ENCODE measurements at regions not wholly inside any gene's neighbourhood (a gene's known extent, or its start where the extent isn't known, plus 50 kb on each side); places are given as distances from the start of the nearest gene placed in this dataset.
"Not testable (repeated sequence)": the region's sequence is repeated elsewhere in the genome, so short reads cannot be mapped to it uniquely, and the experiment has no call there.

GRCh38 chr10:53647221-53647620 lies 874.6 kb upstream of the MBL2 start:
- DNase-seq: not testable (repeated sequence)

GRCh38 chr10:53646525-53646924 lies 873.9 kb upstream of the MBL2 start:
- peak; percentile 40 for DNase-seq

GRCh38 chr10:53645951-53646350 lies 873.4 kb upstream of the MBL2 start:
- DNase-seq: no peak

- no peak for DNase-seq
These were observed 865.4 kb upstream of the MBL2 start for GRCh38 chr10:53638006-53638405.

- DNase-seq: no peak
These were observed 852.1 kb upstream of the MBL2 start for GRCh38 chr10:53624722-53625121.

- DNase-seq: no peak
These were observed 849.6 kb upstream of the MBL2 start for GRCh38 chr10:53622201-53622600.

- no peak for DNase-seq
These were observed 847.1 kb upstream of the MBL2 start for GRCh38 chr10:53619671-53620070.

- DNase-seq: no peak
These were observed 835.1 kb upstream of the MBL2 start for GRCh38 chr10:53607691-53608090.

- no peak for DNase-seq
These were observed 834.4 kb upstream of the MBL2 start for GRCh38 chr10:53606981-53607380.

- DNase-seq: no peak
These were observed 828.8 kb upstream of the MBL2 start for GRCh38 chr10:53601260-53601875.

GRCh38 chr10:53598914-53599313 lies 826.3 kb upstream of the MBL2 start:
- DNase-seq: no peak

GRCh38 chr10:53597835-53598251 lies 825.3 kb upstream of the MBL2 start:
- no peak for DNase-seq

- no peak for DNase-seq
These were observed 807.9 kb upstream of the MBL2 start for GRCh38 chr10:53580465-53580864.

GRCh38 chr10:53579773-53580172 lies 807.2 kb upstream of the MBL2 start:
- DNase-seq: no peak

GRCh38 chr10:53574024-53574423 lies 801.4 kb upstream of the MBL2 start:
- DNase-seq: no peak

GRCh38 chr10:53573498-53573897 lies 800.9 kb upstream of the MBL2 start:
- DNase-seq: no peak

- DNase-seq: no peak
These were observed 800.2 kb upstream of the MBL2 start for GRCh38 chr10:53572799-53573198.

GRCh38 chr10:53570221-53570620 lies 797.6 kb upstream of the MBL2 start:
- no peak for DNase-seq

- DNase-seq: no peak
These were observed 796.9 kb upstream of the MBL2 start for GRCh38 chr10:53569455-53569854.

- DNase-seq: no peak
These were observed 776.1 kb upstream of the MBL2 start for GRCh38 chr10:53548664-53549063.

GRCh38 chr10:53547364-53547763 lies 774.8 kb upstream of the MBL2 start:
- no peak for DNase-seq

GRCh38 chr10:53543410-53543809 lies 770.8 kb upstream of the MBL2 start:
- DNase-seq: no peak

- no peak for DNase-seq
These were observed 764.9 kb upstream of the MBL2 start for GRCh38 chr10:53537508-53537907.

GRCh38 chr10:53536322-53536721 lies 763.7 kb upstream of the MBL2 start:
- DNase-seq: no peak

GRCh38 chr10:53534428-53534827 lies 761.8 kb upstream of the MBL2 start:
- DNase-seq: no peak

GRCh38 chr10:53528974-53529373 lies 756.4 kb upstream of the MBL2 start:
- DNase-seq: no peak

Data from femur (tissue), 1 donor.